Activated CD8-positive, alpha-beta T cell treated with anti-CD3 and anti-CD28 coated beads for 36 hours (primary cell): ENCODE measurements at regions not wholly inside any gene's neighbourhood (a gene's known extent, or its start where the extent isn't known, plus 50 kb on each side); places are given as distances from the start of the nearest gene placed in this dataset.
"Not testable (repeated sequence)": the region's sequence is repeated elsewhere in the genome, so short reads cannot be mapped to it uniquely, and the experiment has no call there.

ENCODE experiments used
- ATAC-seq: fragments of 200-7000 bp; cut with Tn5 transposase; one replicate; pipeline ENCODE4 v1.10.0; 2021; ENCODE audit warnings: mild to moderate bottlenecking, moderate library complexity
- CTCF ChIA-PET: fragments of 350-600 bp; sonication (Branson Sonifier 250); formaldehyde crosslinking; loops from one replicate; lab custom pipeline; 2021; ENCODE audit warnings: antibody characterized with exemption; lab: Charles Lee
- POLR2A ChIA-PET: fragments of 350-600 bp; sonication (Branson Sonifier 250); formaldehyde crosslinking; loops from one replicate; lab custom pipeline; 2021; ENCODE audit warnings: antibody characterized with exemption; lab: Charles Lee
- DNase-seq: peaks from one replicate; pipeline ENCODE4 v3.0.0-alpha.2; 2020
- H3K27ac Mint-ChIP-seq: one replicate; pipeline ENCODE4 v1.8.0; 2021; ENCODE audit warnings: mild to moderate bottlenecking, mixed read lengths
- H3K27me3 Mint-ChIP-seq: one replicate; pipeline ENCODE4 v1.8.0; 2021; ENCODE audit warnings: mixed read lengths
- H3K36me3 Mint-ChIP-seq: one replicate; pipeline ENCODE4 v1.8.0; 2021; ENCODE audit warnings: low read depth, mixed read lengths
- H3K4me1 Mint-ChIP-seq: one replicate; pipeline ENCODE4 v1.8.0; 2021; ENCODE audit warnings: low read depth, mixed read lengths
- H3K4me3 Mint-ChIP-seq: one replicate; pipeline ENCODE4 v1.8.0; 2021; ENCODE audit warnings: mild to moderate bottlenecking, moderate library complexity, mixed read lengths
- H3K9me3 Mint-ChIP-seq: one replicate; pipeline ENCODE4 v1.8.0; 2021; ENCODE audit warnings: mixed read lengths
- intact Hi-C: fragments of 100-400 bp; cut with micrococcal nuclease; formaldehyde crosslinking; loops from one replicate; pipeline ENCODE4 v1.10.0; 2022
- TF ChIP-seq, protein P1 (sequence below): fragments of 200-600 bp; IDR thresholded peaks from one replicate; pipeline ENCODE4 v1.8.0; 2022; ENCODE audit warnings: antibody characterized with exemption, mild to moderate bottlenecking

DNA sequence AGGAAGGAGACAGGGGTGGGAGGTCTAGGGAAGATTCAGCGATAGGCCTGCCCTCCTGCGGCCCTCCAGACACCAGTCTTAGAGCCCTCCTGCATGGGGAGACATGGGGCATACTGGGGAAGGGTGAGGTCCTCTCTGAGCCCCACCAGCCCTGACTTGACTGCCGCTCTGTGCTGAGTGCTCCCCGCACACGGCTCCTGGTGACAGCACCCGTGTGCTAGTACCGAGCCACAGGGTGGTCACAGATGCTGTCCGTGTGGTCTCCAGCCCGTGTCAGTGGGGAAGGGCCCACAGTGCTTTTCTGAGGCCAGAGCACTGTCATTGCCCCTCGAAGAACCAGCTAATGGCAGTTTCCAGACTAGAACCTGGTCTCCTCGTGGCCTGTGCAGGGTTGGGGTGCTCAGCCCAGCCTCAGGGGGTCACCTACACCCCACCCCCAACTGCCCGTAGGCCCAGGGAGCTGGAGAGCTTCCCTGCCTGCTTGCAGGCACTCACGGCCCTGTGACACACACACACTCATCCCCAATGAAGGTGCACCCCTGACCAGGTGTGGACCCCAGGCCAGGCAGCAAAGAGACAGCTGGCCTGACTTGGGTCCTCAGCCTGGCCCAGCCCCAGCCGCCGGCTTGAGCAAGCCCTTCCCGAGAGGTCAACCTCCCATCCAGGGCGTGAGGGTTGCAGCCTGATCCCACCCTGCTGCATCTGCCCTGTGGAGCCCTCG lies 86.0 kb upstream of the RET start:
- Mint-ChIP-seq H3K9me3 (no peaks in the 10 kb centered on the region), H3K27ac (no peak overlapping the region), H3K36me3 (no peaks in the 10 kb centered on the region), H3K27me3 (no peaks in the 10 kb centered on the region), H3K4me1 (peaks cover 17% of the 10 kb centered on the region), H3K4me3 (no peak overlapping the region)
- ATAC-seq (no peak), DNase-seq (no peak)
- ChIA-PET CTCF (no interaction called here), POLR2A (no interaction called here)
- intact Hi-C loops, result no loop called here
- TF ChIP-seq, protein P1, sequence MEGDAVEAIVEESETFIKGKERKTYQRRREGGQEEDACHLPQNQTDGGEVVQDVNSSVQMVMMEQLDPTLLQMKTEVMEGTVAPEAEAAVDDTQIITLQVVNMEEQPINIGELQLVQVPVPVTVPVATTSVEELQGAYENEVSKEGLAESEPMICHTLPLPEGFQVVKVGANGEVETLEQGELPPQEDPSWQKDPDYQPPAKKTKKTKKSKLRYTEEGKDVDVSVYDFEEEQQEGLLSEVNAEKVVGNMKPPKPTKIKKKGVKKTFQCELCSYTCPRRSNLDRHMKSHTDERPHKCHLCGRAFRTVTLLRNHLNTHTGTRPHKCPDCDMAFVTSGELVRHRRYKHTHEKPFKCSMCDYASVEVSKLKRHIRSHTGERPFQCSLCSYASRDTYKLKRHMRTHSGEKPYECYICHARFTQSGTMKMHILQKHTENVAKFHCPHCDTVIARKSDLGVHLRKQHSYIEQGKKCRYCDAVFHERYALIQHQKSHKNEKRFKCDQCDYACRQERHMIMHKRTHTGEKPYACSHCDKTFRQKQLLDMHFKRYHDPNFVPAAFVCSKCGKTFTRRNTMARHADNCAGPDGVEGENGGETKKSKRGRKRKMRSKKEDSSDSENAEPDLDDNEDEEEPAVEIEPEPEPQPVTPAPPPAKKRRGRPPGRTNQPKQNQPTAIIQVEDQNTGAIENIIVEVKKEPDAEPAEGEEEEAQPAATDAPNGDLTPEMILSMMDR, result no peak

DNA sequence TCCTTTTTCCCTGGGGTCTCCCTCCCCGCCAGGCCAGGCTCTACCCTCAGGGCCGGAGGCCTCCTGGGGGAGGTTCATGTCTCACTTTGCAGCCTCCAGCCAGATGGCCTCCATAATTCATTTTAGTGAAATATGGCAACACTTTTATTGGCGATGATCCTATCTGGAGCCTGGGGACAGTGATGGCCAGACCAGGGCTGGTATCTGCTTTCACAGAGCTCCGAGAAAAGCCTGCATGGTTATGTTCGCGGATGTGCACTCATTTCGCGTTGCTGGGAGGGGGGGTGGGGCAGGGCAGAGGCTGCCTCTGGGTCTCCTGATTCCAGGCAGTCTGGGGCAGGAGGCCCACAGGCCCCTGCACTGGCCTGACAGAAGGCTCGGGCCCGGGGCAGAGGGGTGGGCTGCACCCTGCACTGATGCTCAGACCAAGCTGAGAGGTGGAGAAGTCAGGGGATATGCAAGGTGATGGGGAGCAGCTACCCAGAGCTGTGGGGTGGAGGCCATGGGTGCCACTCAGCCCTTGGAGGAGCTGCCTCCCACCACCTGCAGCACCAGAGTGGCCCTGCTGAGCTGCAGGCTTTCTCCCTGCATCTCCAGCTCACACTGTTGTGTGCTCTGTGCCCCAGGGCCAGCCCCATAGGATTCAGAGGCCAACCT lies 85.3 kb upstream of the RET start:
- ATAC-seq, result no peak
- no peak overlapping the region for H3K4me3 Mint-ChIP-seq
- no peak for DNase-seq
- CTCF ChIA-PET, result no interaction called here
- H3K9me3 Mint-ChIP-seq, result no peaks in the 10 kb centered on the region
- POLR2A ChIA-PET, result no interaction called here
- no peaks in the 10 kb centered on the region for H3K36me3 Mint-ChIP-seq
- peaks cover 17% of the 10 kb centered on the region for H3K4me1 Mint-ChIP-seq
- intact Hi-C loops, result no loop called here
- H3K27ac Mint-ChIP-seq, result no peak overlapping the region
- H3K27me3 Mint-ChIP-seq, result no peaks in the 10 kb centered on the region
- TF ChIP-seq, protein P1, result no peak

DNA sequence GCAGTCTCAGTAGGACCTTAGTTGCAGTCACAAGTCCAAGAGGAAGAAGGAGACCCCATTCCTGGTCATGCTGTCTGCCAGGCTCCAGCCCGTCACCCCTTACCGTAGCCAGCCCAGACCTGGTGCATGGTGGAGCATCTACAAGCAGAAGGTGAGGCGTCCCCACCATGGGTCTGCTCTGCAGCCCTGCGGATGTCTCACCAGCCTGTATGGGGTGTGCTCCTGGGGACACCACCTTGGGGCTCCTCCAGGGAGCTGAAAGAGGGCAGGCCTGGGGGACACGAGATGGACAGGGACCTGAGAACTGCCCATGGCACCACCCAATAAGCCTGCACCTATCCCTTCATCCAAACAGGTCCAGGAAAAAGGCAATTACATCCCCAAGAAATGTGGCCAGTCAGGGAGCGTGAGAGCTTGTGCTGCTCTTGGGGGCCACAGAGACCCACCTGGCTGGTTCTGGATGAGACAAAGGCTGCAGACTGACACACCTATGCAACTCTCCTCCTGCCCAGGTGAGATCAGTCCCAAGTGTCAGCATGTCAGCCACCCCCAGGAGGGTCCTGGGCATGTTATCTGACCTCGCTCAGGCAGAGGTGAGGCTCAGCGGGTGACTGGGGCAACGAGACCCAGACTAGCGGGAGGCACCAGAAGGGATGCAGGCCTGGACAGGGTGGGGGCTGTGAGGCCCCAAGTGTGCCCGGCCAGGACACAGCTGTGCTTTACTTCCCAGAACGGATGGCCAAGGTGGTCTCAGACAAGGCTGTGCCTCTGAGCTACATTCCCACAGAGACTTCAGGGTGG lies 84.5 kb upstream of the RET start:
- TF ChIP-seq, protein P1, result no peak
- ChIA-PET CTCF (no interaction called here), POLR2A (no interaction called here)
- DNase-seq (no peak), ATAC-seq (no peak)
- intact Hi-C loops, result no loop called here
- no peaks in the 10 kb centered on the region for H3K9me3 Mint-ChIP-seq
- H3K4me3 Mint-ChIP-seq, result no peak overlapping the region
- H3K36me3 Mint-ChIP-seq, result no peaks in the 10 kb centered on the region
- peaks cover 14% of the 10 kb centered on the region for H3K4me1 Mint-ChIP-seq
- no peak overlapping the region for H3K27ac Mint-ChIP-seq
- no peaks in the 10 kb centered on the region for H3K27me3 Mint-ChIP-seq

DNA sequence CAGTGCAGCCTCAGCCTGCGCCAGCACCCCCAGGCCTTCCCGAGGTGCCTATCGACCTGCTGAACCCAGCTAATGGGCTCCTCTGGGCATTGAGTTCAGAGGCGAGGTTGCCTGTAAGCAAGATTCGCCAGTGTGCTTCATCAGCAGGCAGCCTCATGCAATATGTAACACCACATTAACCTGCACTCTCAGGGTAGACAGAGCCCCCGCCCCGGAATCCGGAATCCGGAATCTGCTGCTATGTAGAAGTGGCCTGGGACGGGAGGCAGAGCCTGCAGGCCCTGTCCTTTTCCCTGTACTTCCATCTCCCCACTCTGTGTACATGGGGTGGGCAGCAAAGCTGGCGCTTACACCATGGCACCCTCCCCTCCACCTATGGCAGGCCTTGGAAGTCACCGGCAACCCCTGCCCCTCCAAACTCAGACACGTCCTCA lies 83.9 kb upstream of the RET start:
- H3K9me3 Mint-ChIP-seq, result no peaks in the 10 kb centered on the region
- intact Hi-C loops, result no loop called here
- no peaks in the 10 kb centered on the region for H3K36me3 Mint-ChIP-seq
- POLR2A ChIA-PET, result no interaction called here
- no peak overlapping the region for H3K27ac Mint-ChIP-seq
- TF ChIP-seq, protein P1, result no peak
- DNase-seq (no peak), ATAC-seq (no peak)
- no peaks in the 10 kb centered on the region for H3K27me3 Mint-ChIP-seq
- H3K4me3 Mint-ChIP-seq, result no peak overlapping the region
- peaks cover 14% of the 10 kb centered on the region for H3K4me1 Mint-ChIP-seq
- CTCF ChIA-PET, result no interaction called here

DNA sequence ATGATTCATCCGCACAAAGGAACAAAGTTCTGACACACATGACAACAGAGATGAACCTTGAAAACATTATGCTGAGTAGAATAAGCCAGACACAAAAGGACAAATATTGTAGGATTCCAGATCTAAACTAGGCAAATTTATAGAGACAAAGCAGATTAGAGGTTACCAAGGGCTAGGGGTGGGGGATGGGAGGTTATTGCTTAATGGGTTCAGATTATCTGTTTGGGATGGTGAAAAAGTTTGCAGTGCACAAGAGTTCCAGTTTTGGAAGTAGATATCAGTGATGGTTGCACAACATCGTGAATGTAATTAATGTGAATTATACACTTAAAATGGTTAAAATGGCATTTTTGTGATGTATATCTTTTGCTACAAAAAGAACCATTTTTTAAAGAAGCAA lies 82.0 kb upstream of the RET start:
- H3K9me3 Mint-ChIP-seq, H3K27me3 Mint-ChIP-seq, H3K4me1 Mint-ChIP-seq, H3K36me3 Mint-ChIP-seq, H3K27ac Mint-ChIP-seq, DNase-seq, intact Hi-C loops, ATAC-seq, H3K4me3 Mint-ChIP-seq, POLR2A ChIA-PET, CTCF ChIA-PET: not testable (repeated sequence)
